ENCODE measurements at regions not wholly inside any gene's neighbourhood (a gene's known extent, or its start where the extent isn't known, plus 50 kb on each side); places are given as distances from the start of the nearest gene placed in this dataset.

GRCh38 chr15:29473621-29474105 lies 204.0 kb upstream of the NSMCE3 start:
- Histone ChIP-seq H3K9me1 (replicated peaks; ENCODE audit: control insufficient read depth, extremely low read depth, insufficient read depth, low read length) (no peaks in the 10 kb centered on the region), H3K9ac (replicated peaks; ENCODE audit: extremely low read depth, insufficient read depth, low read length) (no peak overlapping the region), H2AFZ (ENCODE audit: low read depth, low read length) (no peak overlapping the region), H3K79me2 (ENCODE audit: control insufficient read depth, insufficient read depth, low read length) (no peaks in the 10 kb centered on the region), H3K9me3 (replicated peaks; ENCODE audit: control insufficient read depth, insufficient read depth, low read length) (no peaks in the 10 kb centered on the region), H3K4me3 (replicated peaks in 1 of 3; ENCODE audit: insufficient read depth in 1 of 3, low read depth in 1 of 3, low read length in 3 of 3) (no peak overlapping the region), H3K4me1 (ENCODE audit: control insufficient read depth, extremely low read depth, insufficient read depth, low read length) (no peaks in the 10 kb centered on the region), H4K20me1 (replicated peaks; ENCODE audit: control insufficient read depth, extremely low read depth, insufficient read depth, low read length) (no peaks in the 10 kb centered on the region), H3K36me3 (ENCODE audit: control insufficient read depth in 2 of 2, extremely low read depth in 1 of 2, insufficient read depth in 2 of 2, low read length in 2 of 2) (no peaks in the 10 kb centered on the region), H3K4me2 (ENCODE audit: insufficient read depth, low read length) (no peak overlapping the region), H3K27me3 (ENCODE audit: control insufficient read depth in 2 of 2, insufficient read depth in 2 of 2, low read length in 2 of 2) (no peaks in the 10 kb centered on the region), H3K27ac (ENCODE audit: insufficient read depth, low read depth, low read length) (no peak overlapping the region)
- FAIRE-seq (no peak), DNase-seq (ENCODE audit: low read depth, low spot score) (no peak)
- intact Hi-C loops (cut with micrococcal nuclease), result no loop called here
- POLR2A ChIA-PET, result no interaction called here
- BruUV-seq (replicated peaks), result no TSS peak
- CTCF ChIA-PET, result no interaction called here
- dilution Hi-C loops (cut with MboI; ENCODE audit: extremely low pct_ligation_motif_present, low sequenced_read_pairs), result no loop called here
- TF ChIP-seq POLR2A (IDR thresholded peaks at IDR 0.05; ENCODE audit: low read depth, low read length), result no peak
- TF ChIP-seq MAX (IDR thresholded peaks at IDR 0.05; ENCODE audit: insufficient read depth, insufficient read length), result no peak
- no peak for TF ChIP-seq EZH2 (IDR thresholded peaks at IDR 0.05; ENCODE audit: borderline replicate concordance, low read depth, low read length, severe bottlenecking)
- TF ChIP-seq FOS (IDR thresholded peaks at IDR 0.05; ENCODE audit: borderline replicate concordance, insufficient read depth, low read length), result no peak
- no peak for TF ChIP-seq JUN (IDR thresholded peaks at IDR 0.05; ENCODE audit: borderline replicate concordance, insufficient read depth, insufficient read length, low read depth)
- TF ChIP-seq MYC (IDR thresholded peaks at IDR 0.05; ENCODE audit: low read depth, low read length), result no peak
- no peak for TF ChIP-seq GATA2 (IDR thresholded peaks at IDR 0.05; ENCODE audit: insufficient read depth, insufficient read length, low read depth, low read length)
- no peak for TF ChIP-seq POLR2AphosphoS5 (IDR thresholded peaks at IDR 0.05; ENCODE audit: insufficient read depth, low read depth, low read length)
- no peak for TF ChIP-seq CTCF (IDR thresholded peaks at IDR 0.05; ENCODE audit: extremely low read depth in 1 of 2, insufficient read depth in 1 of 2, low read depth in 1 of 2, low read length in 2 of 2)
